ENCODE measurements at regions not wholly inside any gene's neighbourhood (a gene's known extent, or its start where the extent isn't known, plus 50 kb on each side); places are given as distances from the start of the nearest gene placed in this dataset. TPM values are rescaled to one million over a fixed set of nuclear protein-coding genes. Genes with fewer than 3 reads are reported as not detected.

DNA sequence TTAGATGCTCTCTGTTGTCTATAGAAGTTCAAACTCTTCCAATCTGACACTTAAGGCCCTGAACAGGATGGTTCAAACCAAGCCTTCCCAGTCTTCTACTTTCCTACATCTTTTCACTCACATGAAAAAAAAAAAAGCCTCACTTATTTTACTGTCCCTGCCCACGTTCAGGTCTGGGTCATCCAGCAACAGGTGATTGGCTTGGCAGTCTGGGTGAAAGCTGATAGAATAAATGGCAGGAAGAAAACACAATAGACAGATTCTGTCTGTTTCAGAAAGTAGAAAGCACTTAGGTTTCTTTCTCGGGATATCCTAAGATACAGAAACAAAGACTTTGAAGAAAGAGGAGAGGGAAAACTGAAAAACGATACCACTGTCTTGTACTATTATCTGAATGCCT lies 61.8 kb upstream of the HSF2 start:
- no peak overlapping the region for H3K27ac ChIP-seq
- no peaks in the 10 kb centered on the region for H3K9me3 ChIP-seq
- WGBS, 3 donors, result 59 to 68% (median 61%) methylated on average over 3 of the region's 3 CpGs
- intact Hi-C loops (cut with DNase I), result no loop called here
- H3K36me3 ChIP-seq, result no peaks in the 10 kb centered on the region
- TF ChIP-seq EP300 (IDR thresholded peaks at IDR 0.05) (no peak), POLR2A (IDR thresholded peaks at IDR 0.05) (no peak)
- TF ChIP-seq, protein P1, sequence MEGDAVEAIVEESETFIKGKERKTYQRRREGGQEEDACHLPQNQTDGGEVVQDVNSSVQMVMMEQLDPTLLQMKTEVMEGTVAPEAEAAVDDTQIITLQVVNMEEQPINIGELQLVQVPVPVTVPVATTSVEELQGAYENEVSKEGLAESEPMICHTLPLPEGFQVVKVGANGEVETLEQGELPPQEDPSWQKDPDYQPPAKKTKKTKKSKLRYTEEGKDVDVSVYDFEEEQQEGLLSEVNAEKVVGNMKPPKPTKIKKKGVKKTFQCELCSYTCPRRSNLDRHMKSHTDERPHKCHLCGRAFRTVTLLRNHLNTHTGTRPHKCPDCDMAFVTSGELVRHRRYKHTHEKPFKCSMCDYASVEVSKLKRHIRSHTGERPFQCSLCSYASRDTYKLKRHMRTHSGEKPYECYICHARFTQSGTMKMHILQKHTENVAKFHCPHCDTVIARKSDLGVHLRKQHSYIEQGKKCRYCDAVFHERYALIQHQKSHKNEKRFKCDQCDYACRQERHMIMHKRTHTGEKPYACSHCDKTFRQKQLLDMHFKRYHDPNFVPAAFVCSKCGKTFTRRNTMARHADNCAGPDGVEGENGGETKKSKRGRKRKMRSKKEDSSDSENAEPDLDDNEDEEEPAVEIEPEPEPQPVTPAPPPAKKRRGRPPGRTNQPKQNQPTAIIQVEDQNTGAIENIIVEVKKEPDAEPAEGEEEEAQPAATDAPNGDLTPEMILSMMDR (IDR thresholded peaks at IDR 0.05), result no peak
- DNase-seq, result no peak
- H3K4me1 ChIP-seq (ENCODE audit: insufficient read depth), result no peaks in the 10 kb centered on the region
- no peak overlapping the region for H3K4me3 ChIP-seq
- H3K27me3 ChIP-seq, result no peaks in the 10 kb centered on the region

DNA sequence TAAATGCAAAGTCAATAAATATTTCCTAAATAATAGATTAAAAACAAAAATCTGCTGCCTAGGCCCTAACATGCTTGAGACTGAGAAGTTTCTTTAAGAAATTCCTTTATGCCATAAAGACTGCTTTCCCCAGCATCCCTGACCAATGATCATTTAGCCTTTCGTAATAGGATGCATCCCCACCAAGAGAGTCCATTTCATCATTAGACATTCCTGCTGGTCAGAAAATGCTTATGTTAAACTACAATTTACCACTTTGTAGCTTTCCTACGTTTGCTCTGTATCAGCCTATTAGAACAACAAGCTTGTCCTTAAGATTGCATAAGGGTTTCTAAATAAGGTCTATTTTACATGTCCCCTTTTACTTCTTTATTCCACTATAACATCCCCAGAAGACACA lies 59.8 kb upstream of the HSF2 start:
- H3K36me3 ChIP-seq, result no peaks in the 10 kb centered on the region
- no peaks in the 10 kb centered on the region for H3K4me1 ChIP-seq (ENCODE audit: insufficient read depth)
- intact Hi-C loops (cut with DNase I), result no loop called here
- no peak overlapping the region for H3K4me3 ChIP-seq
- no peak for TF ChIP-seq EP300 (IDR thresholded peaks at IDR 0.05)
- TF ChIP-seq POLR2A (IDR thresholded peaks at IDR 0.05), result no peak
- TF ChIP-seq, protein P1 (IDR thresholded peaks at IDR 0.05), result no peak
- H3K9me3 ChIP-seq, result no peaks in the 10 kb centered on the region
- H3K27me3 ChIP-seq, result no peaks in the 10 kb centered on the region
- no peak for DNase-seq
- H3K27ac ChIP-seq, result no peak overlapping the region
- 33 to 55% (median 42%) methylated on average over 2 of the region's 2 CpGs for WGBS, 3 donors

DNA sequence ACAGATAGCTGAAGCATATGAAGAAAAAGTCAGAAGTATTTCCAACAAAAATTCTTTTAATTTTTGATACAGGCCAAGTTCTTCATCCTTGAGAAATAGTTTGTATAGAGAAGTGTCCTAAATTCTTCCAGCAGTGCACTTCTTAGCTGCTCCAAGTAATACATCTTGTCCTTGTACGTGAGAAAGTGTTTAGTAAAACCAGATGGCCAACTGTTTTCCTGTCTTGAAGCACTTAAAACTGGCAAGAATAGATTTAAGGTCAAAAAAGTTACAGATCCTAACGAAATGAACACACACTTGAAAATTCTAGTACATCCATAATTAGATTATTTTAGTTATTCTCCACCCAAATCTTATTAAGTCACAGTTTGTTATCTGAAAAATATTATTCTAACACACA lies 52.2 kb upstream of the HSF2 start:
- intact Hi-C loops (cut with DNase I), result no loop called here
- WGBS, 3 donors, result 11 to 24% (median 24%) methylated on average over 2 of the region's 2 CpGs
- Histone ChIP-seq H3K4me3 (no peak overlapping the region), H3K36me3 (no peaks in the 10 kb centered on the region), H3K4me1 (ENCODE audit: insufficient read depth) (no peaks in the 10 kb centered on the region), H3K27me3 (no peaks in the 10 kb centered on the region), H3K27ac (no peak overlapping the region), H3K9me3 (no peaks in the 10 kb centered on the region)
- no peak for DNase-seq
- TF ChIP-seq POLR2A (IDR thresholded peaks at IDR 0.05) (no peak), EP300 (IDR thresholded peaks at IDR 0.05) (no peak)

DNA sequence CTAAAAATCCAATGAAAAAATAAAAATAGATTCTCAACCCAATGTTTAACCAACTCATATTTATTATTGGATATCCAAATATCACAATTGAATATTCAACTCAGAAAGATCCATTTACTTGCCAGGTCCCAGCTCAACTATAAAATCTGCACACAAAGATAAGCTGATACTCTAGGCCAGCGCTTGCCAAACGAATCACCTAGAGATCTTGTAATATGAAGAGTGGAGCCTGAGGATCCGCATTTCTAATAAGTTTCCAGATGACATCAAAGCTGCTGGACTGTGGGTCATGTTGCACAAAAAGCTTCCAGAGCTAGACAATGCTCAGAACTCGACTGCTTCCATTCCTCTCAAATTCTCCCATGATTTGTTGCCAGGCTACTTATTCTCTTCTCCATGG lies 51.7 kb upstream of the HSF2 start:
- Histone ChIP-seq H3K27ac (no peak overlapping the region), H3K36me3 (no peaks in the 10 kb centered on the region), H3K9me3 (no peaks in the 10 kb centered on the region), H3K27me3 (no peaks in the 10 kb centered on the region), H3K4me3 (no peak overlapping the region), H3K4me1 (ENCODE audit: insufficient read depth) (no peaks in the 10 kb centered on the region)
- DNase-seq, result no peak
- TF ChIP-seq, protein P1 (IDR thresholded peaks at IDR 0.05), result no peak
- TF ChIP-seq EP300 (IDR thresholded peaks at IDR 0.05), result no peak
- TF ChIP-seq POLR2A (IDR thresholded peaks at IDR 0.05), result no peak
- intact Hi-C loops (cut with DNase I), result no loop called here
- WGBS, 3 donors, result 84 to 89% (median 87%) methylated on average over 4 of the region's 4 CpGs

Small RNA genes lying in the stretch of these regions (small RNA-seq; reads per million reads assigned to genes)
- gene AL603865.2 (not detected), gene RNU1-18P (not detected), gene RNU2-8P (not detected), gene RNU4-76P (not detected)

Measured in ovary (tissue), 7 donors.